A549 (cell line): ENCODE measurements at regions not wholly inside any gene's neighbourhood (a gene's known extent, or its start where the extent isn't known, plus 50 kb on each side); places are given as distances from the start of the nearest gene placed in this dataset.
"Not testable (repeated sequence)": the region's sequence is repeated elsewhere in the genome, so short reads cannot be mapped to it uniquely, and the experiment has no call there.

ENCODE experiments used
- ATAC-seq, 2 experiments: fragments of 200-7000 bp in 1 of 2; fragments of >200 bp in 1 of 2; cut with Nextera tagmentation in 1 of 2; cut with Tn5 transposase in 1 of 2; 3 replicates each; pipeline versions ENCODE4 v1.8.0 to v1.9.1; 2018 to 2020; ENCODE audit warnings: mild to moderate bottlenecking in 1 of 2, moderate library complexity in 1 of 2
- CTCF ChIA-PET: fragments of 300-600 bp; sonication (Branson Sonifier 250); formaldehyde crosslinking; extraction: SDS; loops from one replicate; lab custom pipeline; 2021; ENCODE audit warnings: antibody characterized with exemption, inconsistent platforms; lab: Yijun Ruan, JAX
- POLR2A ChIA-PET: fragments of 350-600 bp; formaldehyde crosslinking; extraction: SDS; loops from one replicate; lab custom pipeline; 2021; ENCODE audit warnings: antibody characterized with exemption, inconsistent platforms; lab: Yijun Ruan, JAX
- DNase-seq, 2 experiments: peaks; one replicate each; pipeline versions ENCODE4 v3.0.0 to v3.0.0-alpha.2; 2011 to 2016; ENCODE audit warnings: low read depth in 1 of 2, low spot score in 1 of 2
- FAIRE-seq: peaks from 2 replicates; lab custom pipeline; 2011; peaks lifted over from hg19 to GRCh38; lab: Jason Lieb, UNC
- H3K27ac ChIP-seq, 2 experiments: fragments of >200 bp; sonication (Bioruptor Twin); formaldehyde crosslinking; 3 replicates each; pipeline ENCODE4 v1.5.1; 2016 to 2017
- H3K4me1 ChIP-seq: fragments of >200 bp; sonication (Bioruptor Twin); formaldehyde crosslinking; 3 replicates; pipeline ENCODE4 v1.6.1; 2016
- H3K4me2 ChIP-seq: fragments of >200 bp; sonication (Bioruptor Twin); formaldehyde crosslinking; 3 replicates; pipeline ENCODE4 v1.6.1; 2016
- H3K4me3 ChIP-seq: fragments of >200 bp; sonication (Bioruptor Twin); formaldehyde crosslinking; 3 replicates; pipeline ENCODE4 v1.5.1; 2016
- H3K9me3 ChIP-seq: fragments of >200 bp; sonication (Bioruptor Twin); formaldehyde crosslinking; 3 replicates; pipeline ENCODE4 v1.6.1; 2016
- BCL3 ChIP-seq: fragments of >200 bp; sonication (Bioruptor Twin); formaldehyde crosslinking; IDR thresholded peaks from 3 replicates; pipeline ENCODE4 v1.6.1; 2016
- CEBPB ChIP-seq, 2 experiments: fragments of >200 bp in 1 of 2; sonication (Bioruptor Twin) in 1 of 2; formaldehyde crosslinking in 1 of 2; IDR thresholded peaks; 2 replicates each; pipeline ENCODE4 v1.6.1; 2012 to 2016
- CTCF ChIP-seq: fragments of >200 bp; sonication (Bioruptor Twin); formaldehyde crosslinking; IDR thresholded peaks from 3 replicates; pipeline ENCODE4 v1.5.1; 2016
- EHF ChIP-seq: fragments of 250-450 bp; sonication (Bioruptor Pico); IDR thresholded peaks from 2 replicates; pipeline ENCODE4 v1.5.0; 2020; ENCODE audit warnings: mild to moderate bottlenecking
- EHMT2 ChIP-seq: fragments of 200-600 bp; sonication (generic); IDR thresholded peaks from 2 replicates; pipeline ENCODE4 v1.6.1; 2016; ENCODE audit warnings: antibody characterized with exemption, low read depth, mild to moderate bottlenecking, moderate library complexity
- ELK1 ChIP-seq: fragments of 150-350 bp; IDR thresholded peaks from 2 replicates; pipeline ENCODE4 v1.6.1; 2014; ENCODE audit warnings: low read depth, mild to moderate bottlenecking, low read length
- HDAC2 ChIP-seq: fragments of 200-600 bp; sonication (generic); IDR thresholded peaks from 2 replicates; pipeline ENCODE4 v1.6.1; 2016
- HES2 ChIP-seq: fragments of >200 bp; sonication (Bioruptor Twin); formaldehyde crosslinking; IDR thresholded peaks from 2 replicates; pipeline ENCODE4 v1.6.1; 2016
- HEYL ChIP-seq: fragments of 250-450 bp; sonication (Bioruptor Pico); IDR thresholded peaks from 2 replicates; pipeline ENCODE4 v1.8.0; 2021; ENCODE audit warnings: mild to moderate bottlenecking, moderate library complexity
- HOXB5 ChIP-seq: fragments of 250-450 bp; sonication (Bioruptor Pico); IDR thresholded peaks from 2 replicates; pipeline ENCODE4 v1.5.0; 2020; ENCODE audit warnings: mild to moderate bottlenecking, moderate library complexity
- KDM5A ChIP-seq: fragments of 200-600 bp; sonication (generic); IDR thresholded peaks from 2 replicates; pipeline ENCODE4 v1.6.1; 2016; ENCODE audit warnings: antibody characterized with exemption, mild to moderate bottlenecking
- MAZ ChIP-seq: fragments of 150-350 bp; IDR thresholded peaks from 2 replicates; pipeline ENCODE4 v1.6.1; 2014; ENCODE audit warnings: antibody characterized with exemption, low read depth, low read length, borderline replicate concordance
- MYC ChIP-seq: IDR thresholded peaks from 2 replicates; pipeline ENCODE4 v1.6.1; 2012; ENCODE audit warnings: mild to moderate bottlenecking, inconsistent platforms, low read length, improper control_type of control experiment, borderline replicate concordance
- POLR2A ChIP-seq: IDR thresholded peaks from 2 replicates; pipeline ENCODE4 v1.6.1; 2012; ENCODE audit warnings: mild to moderate bottlenecking, low read length
- REST ChIP-seq: fragments of 200-600 bp; sonication (generic); IDR thresholded peaks from 2 replicates; pipeline ENCODE4 v1.6.1; 2016; ENCODE audit warnings: antibody characterized with exemption, mild to moderate bottlenecking, moderate library complexity
- SMC3 ChIP-seq: fragments of >200 bp; sonication (Bioruptor Twin); formaldehyde crosslinking; IDR thresholded peaks from 3 replicates; pipeline ENCODE4 v1.6.1; 2018; ENCODE audit warnings: inconsistent platforms
- SREBF2 ChIP-seq: fragments of 450-650 bp; IDR thresholded peaks from 2 replicates; pipeline ENCODE4 v1.6.1; 2014; ENCODE audit warnings: mild to moderate bottlenecking, moderate library complexity
- ZNF302 ChIP-seq: fragments of 250-450 bp; sonication (Bioruptor Pico); IDR thresholded peaks from 2 replicates; pipeline ENCODE4 v1.9.0; 2021; ENCODE audit warnings: inconsistent platforms, mild to moderate bottlenecking, moderate library complexity
- WGBS: methylation state at CpG from one replicate; pipeline ENCODE4 v1.1.6; 2017; ENCODE audit errors: missing lambda C conversion rate; 5-methylcytosine and 5-hydroxymethylcytosine counted together

- H3K9me3 ChIP-seq: no peaks in the 10 kb centered on the region
- TF ChIP-seq EHF (CRISPR knock-in tag) (no peak), MAZ (no peak)
- ChIA-PET CTCF (interaction anchor here (1.5 kb wide), 1 partner anchor 10 kb away, joined by 5 read pairs; no protein-coding TSS in a partner anchor), POLR2A (no interaction called here)
- ATAC-seq (no peak), FAIRE-seq (no peak), DNase-seq (no peak)
- H3K27ac ChIP-seq: no peak overlapping the region
- no peaks in the 10 kb centered on the region for H3K4me1 ChIP-seq
- WGBS: 29% methylated on average over 1 of the region's 1 CpG
- no peak overlapping the region for H3K4me2 ChIP-seq
- no peak overlapping the region for H3K4me3 ChIP-seq
These were observed 267.6 kb upstream of the MTMR8 start for GRCh38 chrX:64662876-64663275.

GRCh38 chrX:64657229-64657628 is 262.0 kb upstream of the MTMR8 start:
- H3K4me1 ChIP-seq, H3K4me2 ChIP-seq, H3K4me3 ChIP-seq, H3K9me3 ChIP-seq, CTCF ChIA-PET, ATAC-seq, DNase-seq, FAIRE-seq, POLR2A ChIA-PET, H3K27ac ChIP-seq: not testable (repeated sequence)
- 5% methylated on average over 6 of the region's 6 CpGs for WGBS

GRCh38 chrX:64642482-64642881 is 247.2 kb upstream of the MTMR8 start:
- 62% methylated on average over 2 of the region's 2 CpGs for WGBS
- FAIRE-seq (no peak), DNase-seq (no peak), ATAC-seq (no peak)
- TF ChIP-seq HOXB5 (CRISPR knock-in tag) (no peak), SMC3 (no peak), ELK1 (no peak), HES2 (no peak), MAZ (no peak), MYC (no peak), BCL3 (no peak), CTCF (no peak), HEYL (CRISPR knock-in tag) (no peak), SREBF2 (no peak), ZNF302 (CRISPR knock-in tag) (no peak), POLR2A (no peak), EHF (CRISPR knock-in tag) (no peak), REST (no peak), HDAC2 (no peak), CEBPB (IDR thresholded peaks at IDR 0.05) (no peak), KDM5A (no peak), EHMT2 (no peak)
- ChIA-PET POLR2A (no interaction called here), CTCF (interaction anchor here (1.0 kb wide), 1 partner anchor 10 kb away, joined by 3 read pairs; no protein-coding TSS in a partner anchor)
- no peak overlapping the region for H3K27ac ChIP-seq
- no peak overlapping the region for H3K4me3 ChIP-seq
- H3K4me1 ChIP-seq: no peaks in the 10 kb centered on the region
- no peak overlapping the region for H3K4me2 ChIP-seq
- H3K9me3 ChIP-seq: no peaks in the 10 kb centered on the region
